ENCODE measurements at regions not wholly inside any gene's neighbourhood (a gene's known extent, or its start where the extent isn't known, plus 50 kb on each side); places are given as distances from the start of the nearest gene placed in this dataset.

DNA sequence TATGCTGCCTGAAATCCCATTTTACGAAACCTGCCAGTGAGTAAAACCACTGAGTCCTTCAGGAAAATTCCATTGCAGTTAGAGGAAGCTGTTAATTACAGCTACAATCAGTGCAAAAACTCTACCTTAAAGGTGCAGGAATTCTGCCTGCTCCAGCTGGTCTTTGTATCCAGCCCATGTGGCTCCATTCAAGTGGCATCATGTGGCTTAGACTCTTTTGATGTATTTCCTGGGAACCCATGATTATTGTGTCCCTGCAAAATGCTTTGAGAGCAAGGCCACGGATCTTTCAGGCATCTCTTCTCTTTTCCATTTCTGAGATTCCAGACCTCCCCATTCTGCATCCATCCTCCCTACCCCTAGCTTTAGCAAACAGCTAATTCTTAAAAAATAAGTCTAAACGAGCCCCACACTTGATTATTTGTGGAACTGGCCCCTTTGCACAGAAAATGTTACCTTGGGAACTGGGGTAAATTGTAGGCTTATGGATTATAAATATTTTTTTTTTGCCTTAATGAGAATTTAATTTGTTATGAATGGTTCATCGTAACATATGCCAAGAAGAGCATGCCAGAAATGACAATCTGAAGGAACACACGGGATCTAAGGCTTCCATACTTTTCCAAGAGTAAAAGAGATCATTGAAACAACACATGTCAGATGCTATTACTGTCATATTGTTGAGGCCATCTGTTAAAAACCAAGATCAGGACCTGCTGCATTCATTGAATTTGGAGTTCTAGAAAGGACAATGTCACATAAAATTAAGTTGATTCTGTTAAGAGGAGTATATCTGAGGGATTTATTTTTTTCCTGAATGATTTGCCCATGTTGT, 144.6 kb downstream of the TPH2 start:
- in situ Hi-C loops (cut with HindIII; ENCODE audit: low sequenced_read_pairs) = no loop called here

GRCh38 chr12:72084061-72084460, 145.4 kb downstream of the TPH2 start:
- in situ Hi-C loops (cut with HindIII; ENCODE audit: low sequenced_read_pairs) = no loop called here

DNA sequence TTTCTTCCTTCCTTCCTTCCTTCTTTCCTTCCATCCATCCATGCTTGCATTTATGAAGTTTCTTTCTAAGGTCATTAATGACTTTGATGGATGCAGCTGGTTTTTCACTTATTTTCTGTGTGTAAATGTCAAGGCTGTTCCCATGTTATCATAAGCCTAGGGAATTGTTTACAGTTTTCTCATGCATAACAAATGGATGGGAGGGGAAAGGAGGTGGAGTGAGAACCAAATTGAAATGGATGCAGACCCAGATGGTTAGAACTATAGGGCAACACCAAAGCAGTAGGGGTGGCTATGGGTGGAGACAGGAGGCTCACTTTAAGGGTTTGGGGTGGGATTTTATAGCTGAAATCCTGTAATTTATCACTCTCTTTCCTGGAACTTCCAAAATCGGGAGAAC, 146.2 kb downstream of the TPH2 start:
- in situ Hi-C loops (cut with HindIII; ENCODE audit: low sequenced_read_pairs) = no loop called here

DNA sequence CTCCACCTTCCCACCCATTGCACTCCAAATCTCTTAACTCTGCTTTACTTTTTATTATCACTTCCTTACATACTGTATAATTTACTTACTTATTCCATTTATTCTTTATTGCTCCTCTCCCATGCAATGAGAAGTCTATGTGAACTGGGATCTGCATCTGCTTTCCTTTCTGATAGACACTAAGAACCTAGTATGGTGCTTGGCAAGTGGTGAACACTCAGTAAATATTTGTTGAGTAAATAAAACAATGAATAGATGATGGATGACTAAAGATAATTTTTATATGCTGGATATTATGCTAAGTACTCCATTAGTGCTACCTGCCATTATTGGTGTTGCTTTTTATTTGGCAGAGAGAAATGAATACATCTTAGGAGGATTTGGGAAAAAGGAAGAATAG, 151.0 kb downstream of the TPH2 start:
- in situ Hi-C loops (cut with HindIII; ENCODE audit: low sequenced_read_pairs) = no loop called here

- in situ Hi-C loops (cut with HindIII; ENCODE audit: low sequenced_read_pairs) = no loop called here
Measured at GRCh38 chr12:72093424-72093823, 154.8 kb downstream of the TPH2 start.

DNA sequence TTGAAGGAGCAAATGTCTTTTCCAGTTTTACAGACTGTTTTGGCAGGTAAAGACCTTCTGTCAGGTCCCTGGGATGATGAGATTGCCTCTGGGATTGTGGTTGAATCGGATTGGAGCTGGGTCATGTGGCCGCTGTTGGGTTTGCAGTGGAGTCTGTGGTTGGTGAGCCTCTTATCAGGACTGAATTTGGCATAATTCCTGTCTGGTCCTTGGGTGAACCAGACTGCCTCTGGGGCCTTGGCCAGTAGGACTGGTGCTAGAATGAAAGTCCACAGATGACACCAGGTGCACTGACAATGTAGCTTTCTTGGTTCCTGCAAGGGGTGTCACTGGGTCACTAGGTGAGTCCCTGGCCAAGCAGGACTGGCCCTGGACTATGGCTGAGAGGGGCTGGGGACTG, 155.3 kb downstream of the TPH2 start:
- in situ Hi-C loops (cut with HindIII; ENCODE audit: low sequenced_read_pairs) = no loop called here

GRCh38 chr12:72094490-72094889, 155.8 kb downstream of the TPH2 start:
- in situ Hi-C loops (cut with HindIII; ENCODE audit: low sequenced_read_pairs) = no loop called here

DNA sequence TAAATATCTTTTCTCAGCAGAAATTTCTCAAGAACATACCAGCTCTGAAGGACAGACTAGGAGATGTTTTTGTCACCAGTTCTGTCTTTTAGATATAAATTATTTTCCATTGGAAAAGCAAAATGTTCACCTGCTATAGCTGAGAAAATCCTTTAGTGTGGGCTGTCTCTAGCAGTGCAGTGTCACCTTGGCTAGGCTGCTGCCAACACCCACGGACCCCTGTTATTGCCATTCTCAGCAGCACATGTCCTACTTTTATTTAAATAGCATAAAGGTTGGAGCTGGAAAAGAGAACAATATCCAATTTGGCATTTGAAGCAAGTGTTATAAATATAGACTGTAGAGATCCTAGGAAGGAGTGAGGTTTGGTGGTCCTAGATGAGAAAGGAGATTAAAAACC, 156.4 kb downstream of the TPH2 start:
- in situ Hi-C loops (cut with HindIII; ENCODE audit: low sequenced_read_pairs) = no loop called here

GRCh38 chr12:72098622-72099021, 160.0 kb downstream of the TPH2 start:
- in situ Hi-C loops (cut with HindIII; ENCODE audit: low sequenced_read_pairs) = no loop called here

DNA sequence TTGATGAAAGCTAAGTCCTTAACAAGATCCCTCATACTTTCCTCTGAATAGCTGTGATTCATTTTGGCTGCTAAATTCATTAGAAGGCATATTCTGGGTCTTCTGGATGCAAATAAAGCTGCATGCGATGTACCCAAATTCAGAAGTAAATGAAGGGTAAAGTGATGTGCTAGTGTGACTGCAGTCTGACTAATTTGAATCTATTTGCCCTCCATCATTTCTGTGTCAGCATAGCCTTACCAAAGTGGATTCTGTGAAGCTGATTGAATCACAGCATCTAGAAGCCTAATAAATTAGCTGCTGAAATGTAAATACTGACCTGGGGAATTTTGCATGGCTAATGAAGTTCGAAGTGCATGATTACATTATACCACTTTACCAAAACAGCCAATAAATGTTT, 162.2 kb downstream of the TPH2 start:
- in situ Hi-C loops (cut with HindIII; ENCODE audit: low sequenced_read_pairs) = loop anchor here (5.0 kb wide), 1 partner anchor 36 kb away; no protein-coding TSS in a partner anchor

DNA sequence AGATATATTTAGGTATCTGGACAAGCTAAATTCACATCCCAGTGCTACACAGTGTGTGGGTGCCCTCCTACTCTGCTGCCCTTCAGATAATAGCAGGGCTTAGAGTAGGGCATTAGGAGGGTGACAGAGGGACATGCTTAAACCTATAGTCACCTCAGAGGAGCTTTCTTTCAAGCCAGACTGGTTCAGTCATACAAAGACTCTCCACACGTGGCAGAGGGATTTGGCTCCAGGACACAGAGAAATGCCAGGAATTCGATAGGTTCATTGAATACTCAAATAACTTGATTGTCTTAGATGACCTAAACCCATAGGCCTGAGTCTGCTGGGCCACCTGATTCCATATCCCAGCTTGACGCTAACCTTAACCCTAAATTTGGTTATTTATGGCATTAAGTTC, 163.5 kb downstream of the TPH2 start:
- in situ Hi-C loops (cut with HindIII; ENCODE audit: low sequenced_read_pairs) = loop anchor here (5.0 kb wide), 1 partner anchor 35 kb away; no protein-coding TSS in a partner anchor

- in situ Hi-C loops (cut with HindIII; ENCODE audit: low sequenced_read_pairs) = no loop called here
Measured at GRCh38 chr12:72105849-72106248, 166.3 kb upstream of the TRHDE start.

GRCh38 chr12:72110937-72111650, 161.1 kb upstream of the TRHDE start:
- in situ Hi-C loops (cut with HindIII; ENCODE audit: low sequenced_read_pairs) = no loop called here

- in situ Hi-C loops (cut with HindIII; ENCODE audit: low sequenced_read_pairs) = no loop called here
Measured at GRCh38 chr12:72111706-72112105, 160.5 kb upstream of the TRHDE start.

DNA sequence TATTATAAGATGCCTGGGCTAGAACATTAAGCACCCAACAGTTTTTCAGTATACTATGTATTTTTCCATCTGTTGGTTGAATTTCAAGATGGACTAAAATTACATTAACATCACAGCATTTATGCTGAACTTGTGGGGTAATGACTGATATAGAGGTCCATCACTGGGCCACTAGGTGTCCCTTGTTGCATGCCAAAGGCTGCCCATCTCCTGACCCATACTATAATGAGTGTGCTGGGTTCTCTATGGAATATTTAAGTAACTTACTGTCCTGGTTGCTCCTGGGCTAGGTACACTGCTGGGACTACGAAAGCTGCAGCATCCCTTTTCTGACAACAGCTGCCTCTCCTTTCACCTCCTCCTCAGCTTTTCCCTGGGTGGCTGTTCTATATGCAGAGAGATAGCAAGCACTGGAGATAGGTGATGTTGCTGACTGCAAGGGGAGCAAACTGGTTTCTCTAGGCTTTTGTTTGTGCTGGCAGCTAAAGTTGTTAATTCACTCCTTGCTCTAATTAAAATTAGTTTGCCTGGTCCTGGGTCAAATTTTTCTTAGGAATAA, 138.6 kb upstream of the TRHDE start:
- in situ Hi-C loops (cut with HindIII; ENCODE audit: low sequenced_read_pairs) = no loop called here

GRCh38 chr12:72134246-72135020, 137.7 kb upstream of the TRHDE start:
- in situ Hi-C loops (cut with HindIII; ENCODE audit: low sequenced_read_pairs) = loop anchor here (5.0 kb wide), 1 partner anchor 32 kb away; no protein-coding TSS in a partner anchor

- in situ Hi-C loops (cut with HindIII; ENCODE audit: low sequenced_read_pairs) = loop anchor here (5.0 kb wide), 1 partner anchor 33 kb away; no protein-coding TSS in a partner anchor
Measured at GRCh38 chr12:72135021-72135301, 137.2 kb upstream of the TRHDE start.

DNA sequence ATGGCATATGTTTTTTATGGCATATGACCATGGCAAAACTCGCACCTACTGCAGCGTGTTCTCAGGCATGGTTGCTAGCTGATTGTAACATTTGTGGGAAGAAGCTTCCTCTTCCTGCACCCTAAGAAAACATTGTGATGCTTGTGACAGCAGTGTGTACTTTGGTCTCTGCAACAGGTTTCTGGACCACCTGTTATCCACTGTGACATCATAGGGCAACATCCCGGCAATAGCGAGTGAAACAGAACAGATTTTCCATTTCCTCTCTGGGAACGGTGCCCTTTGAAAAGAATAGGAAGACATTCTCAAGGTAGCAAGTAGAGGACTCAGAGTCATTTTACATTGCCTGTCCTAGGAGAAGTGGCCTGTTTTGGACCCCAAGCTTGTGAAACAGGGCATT, 135.4 kb upstream of the TRHDE start:
- in situ Hi-C loops (cut with HindIII; ENCODE audit: low sequenced_read_pairs) = loop anchor here (5.0 kb wide), 1 partner anchor 34 kb away; no protein-coding TSS in a partner anchor

DNA sequence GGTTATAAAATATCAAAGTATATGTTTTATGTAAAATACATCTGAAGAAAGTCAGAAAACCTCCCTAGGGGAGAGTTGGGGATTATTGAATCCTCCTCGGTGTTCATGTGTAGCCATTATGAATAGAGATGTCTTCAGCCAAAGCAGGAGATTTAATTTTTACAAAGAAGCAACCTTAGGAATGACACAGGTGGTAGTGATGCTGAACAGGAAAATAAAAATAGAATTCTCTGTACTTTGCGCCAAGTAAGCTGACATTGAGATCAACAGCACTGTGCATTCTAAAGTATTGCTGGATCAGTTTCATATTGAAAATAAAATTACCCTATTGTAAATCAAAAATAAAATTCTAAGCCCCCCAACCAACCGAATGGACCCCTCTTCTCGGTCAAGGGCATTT, 132.8 kb upstream of the TRHDE start:
- in situ Hi-C loops (cut with HindIII; ENCODE audit: low sequenced_read_pairs) = loop anchor here (5.0 kb wide), 1 partner anchor 37 kb away; no protein-coding TSS in a partner anchor

GRCh38 chr12:72141381-72141780, 130.8 kb upstream of the TRHDE start:
- in situ Hi-C loops (cut with HindIII; ENCODE audit: low sequenced_read_pairs) = no loop called here

DNA sequence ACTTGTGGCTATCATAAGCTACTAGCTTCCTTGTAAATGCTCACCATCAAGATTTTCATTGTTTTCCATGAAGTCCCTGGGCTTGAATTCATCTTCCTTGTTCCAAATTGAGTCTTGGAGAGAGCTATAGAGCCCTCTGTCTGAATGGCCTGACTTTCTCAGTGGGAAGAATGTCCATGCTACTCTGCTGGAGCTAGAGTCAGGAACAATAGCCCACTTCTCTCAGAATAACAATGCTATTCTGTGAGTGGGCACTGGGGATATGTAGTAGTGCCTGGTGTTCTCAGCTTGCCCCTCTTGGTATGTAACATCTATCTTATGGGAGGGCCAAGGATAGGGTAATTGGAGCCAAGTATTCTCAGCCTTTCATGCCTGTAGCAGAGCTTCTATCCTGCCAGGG, 127.6 kb upstream of the TRHDE start:
- in situ Hi-C loops (cut with HindIII; ENCODE audit: low sequenced_read_pairs) = no loop called here
